ENCODE measurements at regions not wholly inside any gene's neighbourhood (a gene's known extent, or its start where the extent isn't known, plus 50 kb on each side); places are given as distances from the start of the nearest gene placed in this dataset.

GRCh38 chr5:67903121-67903520 lies 312.4 kb upstream of the PIK3R1 start:
- TF ChIP-seq CTCF (optimal IDR thresholded peaks at IDR 0.05 in 1 of 3, IDR thresholded peaks at IDR 0.05 in 1 of 3, conservative IDR thresholded peaks at IDR 0.05 in 1 of 3; ENCODE audit: extremely low read depth in 1 of 3, insufficient read depth in 2 of 3, low read length in 3 of 3), result no peak
- TF ChIP-seq EZH2 (IDR thresholded peaks at IDR 0.05; ENCODE audit: low read length), result no peak
- H3K9me1 ChIP-seq (ENCODE audit: control insufficient read depth, extremely low read depth, insufficient read depth, low read length), result no peaks in the 10 kb centered on the region
- no peak for FAIRE-seq

GRCh38 chr5:67902497-67902830 lies 313.1 kb upstream of the PIK3R1 start:
- Histone ChIP-seq H3K9ac (ENCODE audit: control insufficient read depth, extremely low read depth, insufficient read depth, low read length) (no peak overlapping the region), H4K20me1 (ENCODE audit: control insufficient read depth, extremely low read depth, insufficient read depth, low read length) (no peaks in the 10 kb centered on the region), H3K27me3 (ENCODE audit: control insufficient read depth, extremely low read depth, insufficient read depth, low read length) (no peaks in the 10 kb centered on the region), H3K27ac (ENCODE audit: control insufficient read depth, insufficient read depth, low read length) (no peak overlapping the region), H3K36me3 (ENCODE audit: control insufficient read depth in 2 of 2, extremely low read depth in 1 of 2, insufficient read depth in 2 of 2, low read length in 2 of 2) (no peaks in the 10 kb centered on the region), H3K4me3 (ENCODE audit: control insufficient read depth in 2 of 3, extremely low read depth in 1 of 3, insufficient read depth in 2 of 3, low read depth in 1 of 3, low read length in 3 of 3) (no peak overlapping the region), H3K9me3 (ENCODE audit: control insufficient read depth, low read depth, low read length) (no peaks in the 10 kb centered on the region), H3K4me2 (ENCODE audit: control insufficient read depth, extremely low read depth, insufficient read depth, low read depth, low read length) (no peak overlapping the region), H3K4me1 (ENCODE audit: control insufficient read depth, extremely low read depth, insufficient read depth, low read length) (peaks cover 11% of the 10 kb centered on the region), H2AFZ (ENCODE audit: control insufficient read depth, low read length) (no peak overlapping the region), H3K79me2 (ENCODE audit: control insufficient read depth, insufficient read depth, low read length) (no peaks in the 10 kb centered on the region), H3K9me1 (ENCODE audit: control insufficient read depth, extremely low read depth, insufficient read depth, low read length) (no peaks in the 10 kb centered on the region)
- no peak for TF ChIP-seq CTCF (optimal IDR thresholded peaks at IDR 0.05 in 1 of 3, IDR thresholded peaks at IDR 0.05 in 1 of 3, conservative IDR thresholded peaks at IDR 0.05 in 1 of 3; ENCODE audit: extremely low read depth in 1 of 3, insufficient read depth in 2 of 3, low read length in 3 of 3)
- no peak for TF ChIP-seq EZH2 (IDR thresholded peaks at IDR 0.05; ENCODE audit: low read length)
- no peak for FAIRE-seq
- DNase-seq (ENCODE audit: low read depth, low spot score), result no peak
- dilution Hi-C loops (cut with MboI; ENCODE audit: extremely low pct_ligation_motif_present, low sequenced_read_pairs), result no loop called here

More at GRCh38 chr5:67903121-67903520, 312.4 kb upstream of the PIK3R1 start:
- H2AFZ ChIP-seq (ENCODE audit: control insufficient read depth, low read length), result no peak overlapping the region
- H4K20me1 ChIP-seq (ENCODE audit: control insufficient read depth, extremely low read depth, insufficient read depth, low read length), result no peaks in the 10 kb centered on the region
- H3K4me2 ChIP-seq (ENCODE audit: control insufficient read depth, extremely low read depth, insufficient read depth, low read depth, low read length), result no peak overlapping the region
- peaks cover 4% of the 10 kb centered on the region for H3K4me1 ChIP-seq (ENCODE audit: control insufficient read depth, extremely low read depth, insufficient read depth, low read length)
- no peaks in the 10 kb centered on the region for H3K9me3 ChIP-seq (ENCODE audit: control insufficient read depth, low read depth, low read length)
- no peak for DNase-seq (ENCODE audit: low read depth, low spot score)
- no peak overlapping the region for H3K4me3 ChIP-seq (ENCODE audit: control insufficient read depth in 2 of 3, extremely low read depth in 1 of 3, insufficient read depth in 2 of 3, low read depth in 1 of 3, low read length in 3 of 3)
- H3K79me2 ChIP-seq (ENCODE audit: control insufficient read depth, insufficient read depth, low read length), result no peaks in the 10 kb centered on the region
- no peak overlapping the region for H3K27ac ChIP-seq (ENCODE audit: control insufficient read depth, insufficient read depth, low read length)
- H3K36me3 ChIP-seq (ENCODE audit: control insufficient read depth in 2 of 2, extremely low read depth in 1 of 2, insufficient read depth in 2 of 2, low read length in 2 of 2), result no peaks in the 10 kb centered on the region
- dilution Hi-C loops (cut with MboI; ENCODE audit: extremely low pct_ligation_motif_present, low sequenced_read_pairs), result no loop called here
- no peaks in the 10 kb centered on the region for H3K27me3 ChIP-seq (ENCODE audit: control insufficient read depth, extremely low read depth, insufficient read depth, low read length)
- H3K9ac ChIP-seq (ENCODE audit: control insufficient read depth, extremely low read depth, insufficient read depth, low read length), result no peak overlapping the region
